ENCODE measurements at regions not wholly inside any gene's neighbourhood (a gene's known extent, or its start where the extent isn't known, plus 50 kb on each side); places are given as distances from the start of the nearest gene placed in this dataset.

DNA sequence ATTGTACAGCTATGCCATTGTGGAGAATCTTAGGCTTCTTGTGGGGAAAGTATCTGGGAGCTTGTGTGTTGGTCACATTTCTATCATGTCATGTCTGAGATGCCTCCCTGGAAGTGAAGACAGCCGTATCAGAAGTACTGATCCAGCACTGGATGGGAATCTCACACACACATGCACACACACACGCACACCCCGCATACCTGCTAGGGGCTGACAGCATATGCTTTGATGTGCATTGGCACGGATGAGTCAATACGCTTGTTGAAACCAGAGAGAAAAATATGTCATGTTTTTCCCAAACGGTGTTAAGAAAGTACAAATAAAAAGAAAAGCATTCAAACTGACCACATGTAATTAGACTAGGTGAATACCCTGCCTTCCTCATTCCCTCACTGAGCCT lies 260.8 kb downstream of the KTN1 start:
- Histone ChIP-seq H3K36me3 (ENCODE audit: control insufficient read depth, insufficient read depth, low read length) (no peaks in the 10 kb centered on the region), H2BK15ac (ENCODE audit: low read depth, low read length) (no peak overlapping the region), H2BK5ac (ENCODE audit: low read depth, low read length, poor library complexity, severe bottlenecking) (no peak overlapping the region), H2AK5ac (ENCODE audit: low read depth, low read length) (peak overlapping the region; percentile 77), H3K4ac (ENCODE audit: low read depth, low read length) (peak overlapping the region; percentile 67; the same call in 1 of the 2 replicates), H3K27me3 (ENCODE audit: control insufficient read depth, insufficient read depth, low read length) (no peaks in the 10 kb centered on the region; the same call in 1 of the 2 replicates), H3K18ac (ENCODE audit: low read depth, low read length) (no peak overlapping the region), H4K5ac (ENCODE audit: low read depth, low read length) (no peak overlapping the region), H3K14ac (replicated peaks; ENCODE audit: low read depth, low read length) (no peak overlapping the region), H2AK9ac (replicated peaks; ENCODE audit: low read depth, low read length, poor library complexity) (no peak overlapping the region), H4K20me1 (ENCODE audit: insufficient read depth, low read length) (no peaks in the 10 kb centered on the region), H3K4me3 (ENCODE audit: insufficient read depth, low read depth, low read length) (no peak overlapping the region), H2BK120ac (ENCODE audit: low read depth, low read length) (peak overlapping the region; percentile 40; the same call in 1 of the 2 replicates), H3K9ac (ENCODE audit: low read depth, low read length) (no peak overlapping the region), H2AFZ (replicated peaks; ENCODE audit: low read length, poor library complexity) (no peak overlapping the region), H3K9me1 (ENCODE audit: insufficient read depth, low read length) (no peaks in the 10 kb centered on the region), H3K79me1 (ENCODE audit: low read depth in 1 of 2, low read length in 2 of 2) (no peaks in the 10 kb centered on the region), H3K4me2 (ENCODE audit: low read depth, low read length) (no peak overlapping the region), H2BK20ac (ENCODE audit: low read depth, low read length) (no peak overlapping the region), H3K27ac (ENCODE audit: insufficient read depth, low read length) (no peak overlapping the region), H3K4me1 (ENCODE audit: control insufficient read depth, insufficient read depth, low read length) (peaks cover 6% of the 10 kb centered on the region), H3K23ac (ENCODE audit: low read depth, low read length) (no peak overlapping the region; the same call in 1 of the 2 replicates), H4K8ac (ENCODE audit: low read depth in 2 of 2, low read length in 2 of 2) (no peak overlapping the region), H4K91ac (ENCODE audit: insufficient read depth, low read depth, low read length) (no peak overlapping the region), H3K9me3 (ENCODE audit: control insufficient read depth, insufficient read depth, low read length) (no peaks in the 10 kb centered on the region; the same call in 1 of the 2 replicates), H3K56ac (ENCODE audit: extremely low read depth, insufficient read depth, low read length) (no peak overlapping the region)
- POLR2A ChIA-PET (ENCODE audit: unreplicated experiment) = no interaction called here
- BruUV-seq (replicated peaks) = no TSS peak
- TF ChIP-seq, protein P1, sequence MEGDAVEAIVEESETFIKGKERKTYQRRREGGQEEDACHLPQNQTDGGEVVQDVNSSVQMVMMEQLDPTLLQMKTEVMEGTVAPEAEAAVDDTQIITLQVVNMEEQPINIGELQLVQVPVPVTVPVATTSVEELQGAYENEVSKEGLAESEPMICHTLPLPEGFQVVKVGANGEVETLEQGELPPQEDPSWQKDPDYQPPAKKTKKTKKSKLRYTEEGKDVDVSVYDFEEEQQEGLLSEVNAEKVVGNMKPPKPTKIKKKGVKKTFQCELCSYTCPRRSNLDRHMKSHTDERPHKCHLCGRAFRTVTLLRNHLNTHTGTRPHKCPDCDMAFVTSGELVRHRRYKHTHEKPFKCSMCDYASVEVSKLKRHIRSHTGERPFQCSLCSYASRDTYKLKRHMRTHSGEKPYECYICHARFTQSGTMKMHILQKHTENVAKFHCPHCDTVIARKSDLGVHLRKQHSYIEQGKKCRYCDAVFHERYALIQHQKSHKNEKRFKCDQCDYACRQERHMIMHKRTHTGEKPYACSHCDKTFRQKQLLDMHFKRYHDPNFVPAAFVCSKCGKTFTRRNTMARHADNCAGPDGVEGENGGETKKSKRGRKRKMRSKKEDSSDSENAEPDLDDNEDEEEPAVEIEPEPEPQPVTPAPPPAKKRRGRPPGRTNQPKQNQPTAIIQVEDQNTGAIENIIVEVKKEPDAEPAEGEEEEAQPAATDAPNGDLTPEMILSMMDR (conservative IDR thresholded peaks at IDR 0.05; ENCODE audit: low read depth, low read length) = no peak
- TF ChIP-seq, protein P2, sequence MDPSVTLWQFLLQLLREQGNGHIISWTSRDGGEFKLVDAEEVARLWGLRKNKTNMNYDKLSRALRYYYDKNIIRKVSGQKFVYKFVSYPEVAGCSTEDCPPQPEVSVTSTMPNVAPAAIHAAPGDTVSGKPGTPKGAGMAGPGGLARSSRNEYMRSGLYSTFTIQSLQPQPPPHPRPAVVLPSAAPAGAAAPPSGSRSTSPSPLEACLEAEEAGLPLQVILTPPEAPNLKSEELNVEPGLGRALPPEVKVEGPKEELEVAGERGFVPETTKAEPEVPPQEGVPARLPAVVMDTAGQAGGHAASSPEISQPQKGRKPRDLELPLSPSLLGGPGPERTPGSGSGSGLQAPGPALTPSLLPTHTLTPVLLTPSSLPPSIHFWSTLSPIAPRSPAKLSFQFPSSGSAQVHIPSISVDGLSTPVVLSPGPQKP (IDR thresholded peaks at IDR 0.05; ENCODE audit: borderline replicate concordance, low read depth, low read length) = no peak
- TF ChIP-seq RFX5 (IDR thresholded peaks at IDR 0.05; ENCODE audit: low read depth, low read length) = no peak
- no peak for TF ChIP-seq CHD1 (IDR thresholded peaks at IDR 0.05; ENCODE audit: low read depth, low read length)
- TF ChIP-seq RCOR1 (IDR thresholded peaks at IDR 0.05; ENCODE audit: insufficient replicate concordance, low read length) = no peak
- TF ChIP-seq RAD21 (IDR thresholded peaks at IDR 0.05; ENCODE audit: low read length) = no peak
- TF ChIP-seq, protein P3, sequence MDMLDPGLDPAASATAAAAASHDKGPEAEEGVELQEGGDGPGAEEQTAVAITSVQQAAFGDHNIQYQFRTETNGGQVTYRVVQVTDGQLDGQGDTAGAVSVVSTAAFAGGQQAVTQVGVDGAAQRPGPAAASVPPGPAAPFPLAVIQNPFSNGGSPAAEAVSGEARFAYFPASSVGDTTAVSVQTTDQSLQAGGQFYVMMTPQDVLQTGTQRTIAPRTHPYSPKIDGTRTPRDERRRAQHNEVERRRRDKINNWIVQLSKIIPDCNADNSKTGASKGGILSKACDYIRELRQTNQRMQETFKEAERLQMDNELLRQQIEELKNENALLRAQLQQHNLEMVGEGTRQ (IDR thresholded peaks at IDR 0.05; ENCODE audit: low read depth, low read length) = no peak
- no peak for TF ChIP-seq POLR2A (IDR thresholded peaks at IDR 0.05; ENCODE audit: low read depth, low read length)
- no peak for TF ChIP-seq MAZ (IDR thresholded peaks at IDR 0.05; ENCODE audit: borderline replicate concordance, low read depth, low read length)
- no peak for TF ChIP-seq CEBPB (IDR thresholded peaks at IDR 0.05; ENCODE audit: low read depth, low read length)
- no peak for TF ChIP-seq BHLHE40 (IDR thresholded peaks at IDR 0.05; ENCODE audit: low read depth, low read length)
- TF ChIP-seq MAFK (IDR thresholded peaks at IDR 0.05; ENCODE audit: low read depth, low read length) = no peak
- no peak for TF ChIP-seq NFE2L2 (IDR thresholded peaks at IDR 0.05; ENCODE audit: low read depth, low read length)
- no peak for TF ChIP-seq FOS (IDR thresholded peaks at IDR 0.05; ENCODE audit: low read depth, low read length)
- no peak for TF ChIP-seq MXI1 (IDR thresholded peaks at IDR 0.05; ENCODE audit: borderline replicate concordance, low read depth, low read length)
- TF ChIP-seq SMC3 (IDR thresholded peaks at IDR 0.05; ENCODE audit: low read depth, low read length) = no peak
- ATAC-seq (ENCODE audit: low read depth) (no peak), DNase-seq (no peak)
- no CpG with 5 or more reads among the region's 6 CpGs for WGBS, 2 experiments (ENCODE audit: extremely low coverage in 2 of 2, insufficient read length in 1 of 2)
- dilution Hi-C loops (cut with HindIII; ENCODE audit: low sequenced_read_pairs, unreplicated experiment) = no loop called here
- CTCF ChIA-PET = interaction anchor here (1.6 kb wide), 1 partner anchor 500 kb away, joined by 5 read pairs; no protein-coding TSS in a partner anchor
- intact Hi-C loops (cut with micrococcal nuclease) = loop anchor here (5.0 to 10.0 kb wide), 2 partner anchors 501 to 634 kb away; no protein-coding TSS in a partner anchor
- in situ Hi-C loops (cut with MboI; ENCODE audit: low sequenced_read_pairs) = loop anchor here (10.0 kb wide), 1 partner anchor 504 kb away; no protein-coding TSS in a partner anchor
